Mesothelial cell of epicardium (in vitro differentiated cells): ENCODE measurements at regions not wholly inside any gene's neighbourhood (a gene's known extent, or its start where the extent isn't known, plus 50 kb on each side); places are given as distances from the start of the nearest gene placed in this dataset.

Experiments
- DNase-seq, 2 experiments: peaks; one replicate each; pipeline ENCODE4 v3.0.0; 2021; ENCODE audit warnings: low spot score in 2 of 2; ENCODE audit not compliant: unreplicated experiment in 2 of 2
- H3K27ac Mint-ChIP-seq: 2 replicates; pipeline ENCODE4 v1.8.0; 2021; ENCODE audit warnings: mixed read lengths
- H3K27me3 Mint-ChIP-seq: 2 replicates; pipeline ENCODE4 v1.8.0; 2021; ENCODE audit warnings: low read depth, mixed read lengths
- H3K36me3 Mint-ChIP-seq: 2 replicates; pipeline ENCODE4 v1.8.0; 2021; ENCODE audit warnings: mixed read lengths
- H3K4me1 Mint-ChIP-seq: 2 replicates; pipeline ENCODE4 v1.8.0; 2021; ENCODE audit warnings: mixed read lengths
- H3K4me3 Mint-ChIP-seq: 2 replicates; pipeline ENCODE4 v1.8.0; 2021; ENCODE audit warnings: mild to moderate bottlenecking, moderate library complexity, mixed read lengths
- H3K9me3 Mint-ChIP-seq: 2 replicates; pipeline ENCODE4 v1.8.0; 2021; ENCODE audit warnings: mixed read lengths
- CTCF ChIP-seq: fragments of 200-600 bp; sonication (generic); IDR thresholded peaks from one replicate; pipeline ENCODE4 v1.5.0; 2021; ENCODE audit warnings: antibody characterized with exemption; ENCODE audit not compliant: unreplicated experiment

- no peaks in the 10 kb centered on the region for H3K36me3 Mint-ChIP-seq
- TF ChIP-seq CTCF = no peak
- peaks cover 2% of the 10 kb centered on the region for H3K4me1 Mint-ChIP-seq
- H3K9me3 Mint-ChIP-seq = no peaks in the 10 kb centered on the region
- H3K4me3 Mint-ChIP-seq = no peak overlapping the region
- DNase-seq = no peak
- H3K27me3 Mint-ChIP-seq = no peaks in the 10 kb centered on the region
- H3K27ac Mint-ChIP-seq = no peak overlapping the region
Measured at GRCh38 chr7:9785211-9785610, 1188.5 kb upstream of the PHF14 start.

GRCh38 chr7:9796241-9796640 lies 1177.4 kb upstream of the PHF14 start:
- TF ChIP-seq CTCF = no peak
- Mint-ChIP-seq H3K27ac (no peak overlapping the region), H3K4me3 (no peak overlapping the region), H3K27me3 (no peaks in the 10 kb centered on the region), H3K9me3 (peaks cover 6% of the 10 kb centered on the region), H3K36me3 (no peaks in the 10 kb centered on the region), H3K4me1 (no peaks in the 10 kb centered on the region)
- DNase-seq = no peak

GRCh38 chr7:9822458-9823290 lies 1151.0 kb upstream of the PHF14 start:
- Mint-ChIP-seq H3K36me3 (peaks cover 1% of the 10 kb centered on the region), H3K27me3 (no peaks in the 10 kb centered on the region), H3K27ac (no peak overlapping the region), H3K4me3 (no peak overlapping the region), H3K4me1 (no peaks in the 10 kb centered on the region), H3K9me3 (peaks cover 18% of the 10 kb centered on the region)
- DNase-seq = no peak
- no peak for TF ChIP-seq CTCF

GRCh38 chr7:9835199-9835598 lies 1138.5 kb upstream of the PHF14 start:
- TF ChIP-seq CTCF = no peak
- Mint-ChIP-seq H3K36me3 (no peaks in the 10 kb centered on the region), H3K27ac (no peak overlapping the region), H3K4me3 (no peak overlapping the region), H3K4me1 (peaks cover 8% of the 10 kb centered on the region), H3K27me3 (no peaks in the 10 kb centered on the region), H3K9me3 (peaks cover 4% of the 10 kb centered on the region)
- DNase-seq = no peak

GRCh38 chr7:9836671-9837070 lies 1137.0 kb upstream of the PHF14 start:
- Mint-ChIP-seq H3K27ac (no peak overlapping the region), H3K9me3 (peaks cover 4% of the 10 kb centered on the region), H3K36me3 (no peaks in the 10 kb centered on the region), H3K4me3 (no peak overlapping the region), H3K4me1 (peaks cover 8% of the 10 kb centered on the region), H3K27me3 (no peaks in the 10 kb centered on the region)
- DNase-seq = no peak
- TF ChIP-seq CTCF = no peak
